Activated naive CD4-positive, alpha-beta T cell treated with anti-CD3 and anti-CD28 coated beads, Interleukin-2, amount 50 U/mL, for 24 hours (primary cell): ENCODE measurements at regions not wholly inside any gene's neighbourhood (a gene's known extent, or its start where the extent isn't known, plus 50 kb on each side); places are given as distances from the start of the nearest gene placed in this dataset.
"Not testable (repeated sequence)": the region's sequence is repeated elsewhere in the genome, so short reads cannot be mapped to it uniquely, and the experiment has no call there.

Experiments
- H3K27ac Mint-ChIP-seq: one replicate; pipeline ENCODE4 v1.8.0; 2021; ENCODE audit warnings: mild to moderate bottlenecking, mixed read lengths
- H3K27me3 Mint-ChIP-seq: one replicate; pipeline ENCODE4 v1.8.0; 2021; ENCODE audit warnings: mixed read lengths
- H3K36me3 Mint-ChIP-seq: one replicate; pipeline ENCODE4 v1.8.0; 2021; ENCODE audit warnings: mixed read lengths
- H3K4me1 Mint-ChIP-seq: one replicate; pipeline ENCODE4 v1.8.0; 2021; ENCODE audit warnings: mixed read lengths
- H3K4me3 Mint-ChIP-seq: one replicate; pipeline ENCODE4 v1.8.0; 2021; ENCODE audit warnings: mild to moderate bottlenecking, mixed read lengths
- H3K9me3 Mint-ChIP-seq: one replicate; pipeline ENCODE4 v1.8.0; 2021; ENCODE audit warnings: mixed read lengths

- Mint-ChIP-seq H3K9me3 (no peaks in the 10 kb centered on the region), H3K27ac (no peak overlapping the region), H3K4me1 (peaks cover 7% of the 10 kb centered on the region)
Measured at GRCh38 chr1:199205740-199206441, 567.1 kb downstream of the PTPRC start.

GRCh38 chr1:199208847-199209246, 570.0 kb downstream of the PTPRC start:
- Mint-ChIP-seq H3K4me1 (no peaks in the 10 kb centered on the region), H3K27ac (no peak overlapping the region), H3K36me3 (no peaks in the 10 kb centered on the region), H3K4me3 (no peak overlapping the region), H3K27me3 (no peaks in the 10 kb centered on the region), H3K9me3 (no peaks in the 10 kb centered on the region)

More at GRCh38 chr1:199205740-199206441, 567.1 kb downstream of the PTPRC start:
- H3K36me3 Mint-ChIP-seq, result no peaks in the 10 kb centered on the region
- H3K4me3 Mint-ChIP-seq, result no peak overlapping the region
- no peaks in the 10 kb centered on the region for H3K27me3 Mint-ChIP-seq

GRCh38 chr1:199218065-199218464, 579.2 kb downstream of the PTPRC start:
- Mint-ChIP-seq H3K4me3 (no peak overlapping the region), H3K27me3 (no peaks in the 10 kb centered on the region), H3K4me1 (no peaks in the 10 kb centered on the region), H3K36me3 (no peaks in the 10 kb centered on the region), H3K9me3 (peaks cover 10% of the 10 kb centered on the region), H3K27ac (no peak overlapping the region)

GRCh38 chr1:199218533-199218932, 579.7 kb downstream of the PTPRC start:
- H3K4me1 Mint-ChIP-seq, result no peaks in the 10 kb centered on the region
- no peak overlapping the region for H3K4me3 Mint-ChIP-seq

GRCh38 chr1:199220031-199220430, 581.2 kb downstream of the PTPRC start:
- no peak overlapping the region for H3K4me3 Mint-ChIP-seq
- H3K27ac Mint-ChIP-seq, result no peak overlapping the region
- H3K36me3 Mint-ChIP-seq, result no peaks in the 10 kb centered on the region
- H3K4me1 Mint-ChIP-seq, result peaks cover 6% of the 10 kb centered on the region
- peaks cover 10% of the 10 kb centered on the region for H3K9me3 Mint-ChIP-seq
- no peaks in the 10 kb centered on the region for H3K27me3 Mint-ChIP-seq

More at GRCh38 chr1:199218533-199218932, 579.7 kb downstream of the PTPRC start:
- no peak overlapping the region for H3K27ac Mint-ChIP-seq
- H3K27me3 Mint-ChIP-seq, result no peaks in the 10 kb centered on the region
- H3K9me3 Mint-ChIP-seq, result peaks cover 10% of the 10 kb centered on the region
- no peaks in the 10 kb centered on the region for H3K36me3 Mint-ChIP-seq

- H3K4me1 Mint-ChIP-seq, result peaks cover 22% of the 10 kb centered on the region
- no peaks in the 10 kb centered on the region for H3K36me3 Mint-ChIP-seq
- no peaks in the 10 kb centered on the region for H3K27me3 Mint-ChIP-seq
- peaks cover 4% of the 10 kb centered on the region for H3K9me3 Mint-ChIP-seq
- H3K27ac Mint-ChIP-seq, result no peak overlapping the region
- H3K4me3 Mint-ChIP-seq, result no peak overlapping the region
Measured at GRCh38 chr1:199221371-199222150, 582.7 kb downstream of the PTPRC start.

- H3K27me3 Mint-ChIP-seq, result no peaks in the 10 kb centered on the region
Measured at GRCh38 chr1:199223936-199224335, 585.1 kb downstream of the PTPRC start.

GRCh38 chr1:199226163-199226562, 587.3 kb downstream of the PTPRC start:
- Mint-ChIP-seq H3K27ac (peak overlapping the region; percentile 89), H3K27me3 (no peaks in the 10 kb centered on the region), H3K9me3 (no peaks in the 10 kb centered on the region)

More at GRCh38 chr1:199223936-199224335, 585.1 kb downstream of the PTPRC start:
- Mint-ChIP-seq H3K4me3 (no peak overlapping the region), H3K9me3 (peaks cover 4% of the 10 kb centered on the region), H3K27ac (no peak overlapping the region), H3K36me3 (no peaks in the 10 kb centered on the region), H3K4me1 (peaks cover 27% of the 10 kb centered on the region)

GRCh38 chr1:199242147-199242546, 603.3 kb downstream of the PTPRC start:
- H3K9me3 Mint-ChIP-seq, result no peaks in the 10 kb centered on the region
- H3K4me3 Mint-ChIP-seq, result no peak overlapping the region
- no peak overlapping the region for H3K27ac Mint-ChIP-seq
- H3K36me3 Mint-ChIP-seq, result no peaks in the 10 kb centered on the region
- H3K4me1 Mint-ChIP-seq, result no peaks in the 10 kb centered on the region
- peaks cover 8% of the 10 kb centered on the region for H3K27me3 Mint-ChIP-seq

More at GRCh38 chr1:199226163-199226562, 587.3 kb downstream of the PTPRC start:
- peak overlapping the region; percentile 60 for H3K4me3 Mint-ChIP-seq
- no peaks in the 10 kb centered on the region for H3K36me3 Mint-ChIP-seq
- peaks cover 27% of the 10 kb centered on the region for H3K4me1 Mint-ChIP-seq

GRCh38 chr1:199242601-199243000, 603.8 kb downstream of the PTPRC start:
- no peaks in the 10 kb centered on the region for H3K36me3 Mint-ChIP-seq
- H3K4me1 Mint-ChIP-seq, result no peaks in the 10 kb centered on the region
- no peak overlapping the region for H3K27ac Mint-ChIP-seq
- peaks cover 8% of the 10 kb centered on the region for H3K27me3 Mint-ChIP-seq
- H3K4me3 Mint-ChIP-seq, result no peak overlapping the region
- H3K9me3 Mint-ChIP-seq, result no peaks in the 10 kb centered on the region

GRCh38 chr1:199243423-199244061, 604.7 kb downstream of the PTPRC start:
- Mint-ChIP-seq H3K27ac (no peak overlapping the region), H3K9me3 (no peaks in the 10 kb centered on the region), H3K4me1 (no peaks in the 10 kb centered on the region), H3K36me3 (no peaks in the 10 kb centered on the region), H3K27me3 (peaks cover 8% of the 10 kb centered on the region), H3K4me3 (no peak overlapping the region)

- Mint-ChIP-seq H3K27ac (no peak overlapping the region), H3K36me3 (no peaks in the 10 kb centered on the region), H3K27me3 (peaks cover 8% of the 10 kb centered on the region), H3K9me3 (no peaks in the 10 kb centered on the region), H3K4me1 (no peaks in the 10 kb centered on the region), H3K4me3 (no peak overlapping the region)
Measured at GRCh38 chr1:199245946-199246345, 607.1 kb downstream of the PTPRC start.

GRCh38 chr1:199246716-199247115, 607.9 kb downstream of the PTPRC start:
- Mint-ChIP-seq H3K27me3 (peaks cover 8% of the 10 kb centered on the region), H3K36me3 (no peaks in the 10 kb centered on the region), H3K9me3 (no peaks in the 10 kb centered on the region), H3K27ac (no peak overlapping the region), H3K4me3 (no peak overlapping the region), H3K4me1 (no peaks in the 10 kb centered on the region)

GRCh38 chr1:199247891-199248290, 609.1 kb downstream of the PTPRC start:
- Mint-ChIP-seq H3K27me3 (peaks cover 8% of the 10 kb centered on the region), H3K4me3 (no peak overlapping the region), H3K9me3 (no peaks in the 10 kb centered on the region), H3K4me1 (no peaks in the 10 kb centered on the region), H3K36me3 (no peaks in the 10 kb centered on the region), H3K27ac (no peak overlapping the region)

GRCh38 chr1:199254040-199254439, 615.2 kb downstream of the PTPRC start:
- peaks cover 18% of the 10 kb centered on the region for H3K9me3 Mint-ChIP-seq
- H3K4me3 Mint-ChIP-seq, H3K4me1 Mint-ChIP-seq, H3K27ac Mint-ChIP-seq, H3K36me3 Mint-ChIP-seq: not testable (repeated sequence)
- peaks cover 15% of the 10 kb centered on the region for H3K27me3 Mint-ChIP-seq

- Mint-ChIP-seq H3K4me1 (no peaks in the 10 kb centered on the region), H3K4me3 (no peak overlapping the region), H3K36me3 (peaks cover 2% of the 10 kb centered on the region), H3K9me3 (peaks cover 5% of the 10 kb centered on the region), H3K27me3 (peaks cover 8% of the 10 kb centered on the region), H3K27ac (no peak overlapping the region)
Measured at GRCh38 chr1:199261328-199261727, 622.5 kb downstream of the PTPRC start.
